Neural progenitor cell (in vitro differentiated cells): ENCODE measurements at regions not wholly inside any gene's neighbourhood (a gene's known extent, or its start where the extent isn't known, plus 50 kb on each side); places are given as distances from the start of the nearest gene placed in this dataset.

Experiments
- DNase-seq: peaks from one replicate; pipeline ENCODE4 v3.0.0-alpha.2; 2016; ENCODE audit warnings: low spot score
- H2AFZ ChIP-seq: fragments of 200-600 bp; sonication (generic); replicated peaks from 2 replicates; pipeline ENCODE4 v1.6.1; 2016; ENCODE audit warnings: antibody characterized with exemption
- H3F3A ChIP-seq: fragments of 200-600 bp; sonication (generic); 2 replicates; pipeline ENCODE4 v1.6.1; 2016; ENCODE audit warnings: antibody characterized with exemption, low read depth
- H3K27ac ChIP-seq: fragments of 200-600 bp; sonication (generic); 2 replicates; pipeline ENCODE4 v1.5.1; 2016; ENCODE audit warnings: mild to moderate bottlenecking
- H3K27me3 ChIP-seq: fragments of 200-600 bp; sonication (generic); 2 replicates; pipeline ENCODE4 v1.6.1; 2016; ENCODE audit warnings: mild to moderate bottlenecking, moderate library complexity
- H3K36me3 ChIP-seq: fragments of 200-600 bp; sonication (generic); 2 replicates; pipeline ENCODE4 v1.5.1; 2016
- H3K4me1 ChIP-seq: fragments of 200-600 bp; sonication (generic); 2 replicates; pipeline ENCODE4 v1.6.1; 2016; ENCODE audit warnings: mixed run types
- H3K4me2 ChIP-seq: fragments of 200-600 bp; sonication (generic); 2 replicates; pipeline ENCODE4 v1.6.1; 2016
- H3K4me3 ChIP-seq: fragments of 200-600 bp; sonication (generic); 2 replicates; pipeline ENCODE4 v1.5.1; 2016
- H3K79me2 ChIP-seq: fragments of 200-600 bp; sonication (generic); 2 replicates; pipeline ENCODE4 v1.6.1; 2016; ENCODE audit warnings: low read depth
- H3K9ac ChIP-seq: fragments of 200-600 bp; sonication (generic); 2 replicates; pipeline ENCODE4 v1.6.1; 2016
- H3K9me3 ChIP-seq: fragments of 200-600 bp; sonication (generic); 2 replicates; pipeline ENCODE4 v1.5.1; 2016; ENCODE audit warnings: low read depth
- H4K20me1 ChIP-seq: fragments of 200-600 bp; sonication (generic); 2 replicates; pipeline ENCODE4 v1.6.1; 2016; ENCODE audit warnings: low read depth
- H3K27ac Mint-ChIP-seq: 3 replicates; pipeline ENCODE4 v1.8.0; 2021; ENCODE audit warnings: mixed read lengths
- H3K27me3 Mint-ChIP-seq: 2 replicates; pipeline ENCODE4 v1.8.0; 2022; ENCODE audit warnings: low read depth, mild to moderate bottlenecking, inconsistent platforms, moderate library complexity, mixed read lengths; ENCODE audit not compliant: insufficient read depth
- H3K36me3 Mint-ChIP-seq: 3 replicates; pipeline ENCODE4 v1.8.0; 2021; ENCODE audit warnings: mixed read lengths
- H3K4me1 Mint-ChIP-seq: 3 replicates; pipeline ENCODE4 v1.8.0; 2021; ENCODE audit warnings: mixed read lengths
- H3K4me3 Mint-ChIP-seq: 3 replicates; pipeline ENCODE4 v1.8.0; 2021; ENCODE audit warnings: mild to moderate bottlenecking, moderate library complexity, mixed read lengths
- H3K9me3 Mint-ChIP-seq: 3 replicates; pipeline ENCODE4 v1.8.0; 2020; ENCODE audit warnings: mixed read lengths
- EZH2 ChIP-seq: fragments of 200-600 bp; sonication (generic); IDR thresholded peaks from 2 replicates; pipeline ENCODE4 v1.6.1; 2017; ENCODE audit warnings: antibody characterized with exemption, mild to moderate bottlenecking, moderate library complexity
- EZH2phosphoT487 ChIP-seq: fragments of 200-600 bp; sonication (generic); IDR thresholded peaks from 2 replicates; pipeline ENCODE4 v1.6.1; 2017; ENCODE audit warnings: antibody characterized with exemption
- TF ChIP-seq, protein P1 (sequence below): fragments of 200-600 bp; sonication (generic); IDR thresholded peaks from 2 replicates; pipeline ENCODE4 v1.5.1; 2017; ENCODE audit warnings: antibody characterized with exemption, mild to moderate bottlenecking

DNA sequence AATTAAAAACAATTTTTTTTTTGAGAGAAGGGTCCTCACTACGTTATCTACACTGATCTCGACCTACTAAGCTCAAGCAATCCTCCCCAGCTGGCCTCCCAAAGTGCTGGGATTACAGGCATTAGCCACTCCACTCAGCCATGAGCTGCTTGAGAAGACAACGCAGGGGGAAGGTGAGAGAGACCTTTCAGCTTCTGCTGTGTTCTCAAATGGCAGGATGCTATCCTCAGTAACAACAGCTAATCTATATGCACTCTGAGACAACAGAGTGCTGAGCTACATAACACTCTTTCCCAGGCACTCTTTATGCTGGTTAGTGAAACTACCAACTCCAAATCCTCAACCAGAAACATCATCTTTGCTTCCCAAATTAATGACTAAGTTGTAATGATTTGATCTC lies 526.1 kb downstream of the CCER1 start:
- H3K4me1 Mint-ChIP-seq: no peaks in the 10 kb centered on the region
- H3K36me3 ChIP-seq: no peaks in the 10 kb centered on the region
- no peaks in the 10 kb centered on the region for H3K27me3 Mint-ChIP-seq
- H3K36me3 Mint-ChIP-seq: no peaks in the 10 kb centered on the region
- no peaks in the 10 kb centered on the region for H3F3A ChIP-seq
- H4K20me1 ChIP-seq: no peaks in the 10 kb centered on the region
- H3K9me3 Mint-ChIP-seq: peaks cover 1% of the 10 kb centered on the region
- no peak overlapping the region for H3K4me3 ChIP-seq
- no peaks in the 10 kb centered on the region for H3K27me3 ChIP-seq
- peaks cover 3% of the 10 kb centered on the region for H3K9me3 ChIP-seq
- no peak for TF ChIP-seq EZH2phosphoT487
- TF ChIP-seq, protein P1, sequence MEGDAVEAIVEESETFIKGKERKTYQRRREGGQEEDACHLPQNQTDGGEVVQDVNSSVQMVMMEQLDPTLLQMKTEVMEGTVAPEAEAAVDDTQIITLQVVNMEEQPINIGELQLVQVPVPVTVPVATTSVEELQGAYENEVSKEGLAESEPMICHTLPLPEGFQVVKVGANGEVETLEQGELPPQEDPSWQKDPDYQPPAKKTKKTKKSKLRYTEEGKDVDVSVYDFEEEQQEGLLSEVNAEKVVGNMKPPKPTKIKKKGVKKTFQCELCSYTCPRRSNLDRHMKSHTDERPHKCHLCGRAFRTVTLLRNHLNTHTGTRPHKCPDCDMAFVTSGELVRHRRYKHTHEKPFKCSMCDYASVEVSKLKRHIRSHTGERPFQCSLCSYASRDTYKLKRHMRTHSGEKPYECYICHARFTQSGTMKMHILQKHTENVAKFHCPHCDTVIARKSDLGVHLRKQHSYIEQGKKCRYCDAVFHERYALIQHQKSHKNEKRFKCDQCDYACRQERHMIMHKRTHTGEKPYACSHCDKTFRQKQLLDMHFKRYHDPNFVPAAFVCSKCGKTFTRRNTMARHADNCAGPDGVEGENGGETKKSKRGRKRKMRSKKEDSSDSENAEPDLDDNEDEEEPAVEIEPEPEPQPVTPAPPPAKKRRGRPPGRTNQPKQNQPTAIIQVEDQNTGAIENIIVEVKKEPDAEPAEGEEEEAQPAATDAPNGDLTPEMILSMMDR: no peak
- TF ChIP-seq EZH2: no peak
- DNase-seq: peak; percentile 14
- H3K4me1 ChIP-seq: no peaks in the 10 kb centered on the region
- H3K9ac ChIP-seq: no peak overlapping the region
- H3K79me2 ChIP-seq: no peaks in the 10 kb centered on the region
- no peak overlapping the region for H3K27ac Mint-ChIP-seq
- peak overlapping the region; percentile 52 for H2AFZ ChIP-seq
- no peak overlapping the region for H3K4me2 ChIP-seq
- no peak overlapping the region for H3K4me3 Mint-ChIP-seq
- no peak overlapping the region for H3K27ac ChIP-seq

DNA sequence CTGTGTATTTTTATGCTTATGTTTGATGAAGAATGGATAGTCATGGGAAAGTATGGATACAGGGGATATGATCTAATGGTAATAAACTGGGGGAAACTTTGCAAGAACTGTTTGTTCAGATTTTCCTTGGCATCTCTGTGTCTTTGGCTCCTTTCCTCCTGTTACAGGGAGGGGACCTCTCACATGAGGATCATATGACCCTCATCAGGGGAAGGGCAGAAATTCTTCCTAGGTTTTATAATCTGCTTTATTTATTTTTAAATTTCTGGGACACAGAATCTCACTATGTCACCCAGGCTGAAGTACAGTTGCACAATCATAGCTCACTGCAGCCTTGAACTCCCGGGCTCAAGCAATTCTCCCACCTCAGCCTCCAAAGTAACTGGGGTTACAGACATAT lies 526.5 kb downstream of the CCER1 start:
- Histone ChIP-seq H3K36me3 (no peaks in the 10 kb centered on the region), H3K27me3 (no peaks in the 10 kb centered on the region), H3K9ac (no peak overlapping the region), H3K27ac (no peak overlapping the region), H3K79me2 (no peaks in the 10 kb centered on the region), H3K4me1 (no peaks in the 10 kb centered on the region), H2AFZ (no peak overlapping the region), H4K20me1 (no peaks in the 10 kb centered on the region), H3K4me3 (no peak overlapping the region), H3F3A (no peaks in the 10 kb centered on the region), H3K4me2 (no peak overlapping the region), H3K9me3 (no peaks in the 10 kb centered on the region)
- TF ChIP-seq EZH2phosphoT487 (no peak), EZH2 (no peak)
- TF ChIP-seq, protein P1: no peak
- DNase-seq: no peak
- H3K27ac Mint-ChIP-seq: no peak overlapping the region
- H3K4me1 Mint-ChIP-seq: no peaks in the 10 kb centered on the region
- no peaks in the 10 kb centered on the region for H3K27me3 Mint-ChIP-seq
- no peak overlapping the region for H3K4me3 Mint-ChIP-seq
- H3K9me3 Mint-ChIP-seq: no peaks in the 10 kb centered on the region
- H3K36me3 Mint-ChIP-seq: no peaks in the 10 kb centered on the region

DNA sequence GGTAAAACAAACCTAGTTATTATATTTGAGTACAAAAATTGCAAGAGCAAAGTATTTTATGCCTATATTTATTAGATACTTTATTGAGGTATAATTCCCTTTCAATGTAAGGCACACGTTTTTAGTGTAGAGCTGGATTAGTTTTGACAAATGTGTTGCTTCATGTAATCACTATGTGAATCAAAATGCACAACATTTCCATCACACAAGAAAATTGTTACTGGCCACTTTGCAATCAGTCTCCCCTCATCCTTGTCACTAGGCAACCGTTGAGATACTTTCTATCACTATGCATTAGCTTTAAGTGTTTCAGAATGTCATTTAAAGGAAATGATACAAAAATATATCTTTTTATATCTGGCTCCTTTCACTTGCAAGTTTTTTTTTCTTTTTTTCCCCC lies 531.0 kb downstream of the CCER1 start:
- H3K27ac Mint-ChIP-seq: no peak overlapping the region
- no peaks in the 10 kb centered on the region for H3K4me1 ChIP-seq
- no peaks in the 10 kb centered on the region for H3K36me3 Mint-ChIP-seq
- no peak overlapping the region for H3K27ac ChIP-seq
- no peak overlapping the region for H2AFZ ChIP-seq
- no peaks in the 10 kb centered on the region for H3K4me1 Mint-ChIP-seq
- no peak for DNase-seq
- no peak overlapping the region for H3K4me3 ChIP-seq
- H3K4me3 Mint-ChIP-seq: no peak overlapping the region
- no peaks in the 10 kb centered on the region for H3K27me3 ChIP-seq
- no peaks in the 10 kb centered on the region for H3F3A ChIP-seq
- H3K9me3 ChIP-seq: no peaks in the 10 kb centered on the region
- no peaks in the 10 kb centered on the region for H3K9me3 Mint-ChIP-seq
- TF ChIP-seq EZH2 (no peak), EZH2phosphoT487 (no peak)
- TF ChIP-seq, protein P1: no peak
- H3K4me2 ChIP-seq: no peak overlapping the region
- no peak overlapping the region for H3K9ac ChIP-seq
- no peaks in the 10 kb centered on the region for H3K79me2 ChIP-seq
- H3K27me3 Mint-ChIP-seq: no peaks in the 10 kb centered on the region
- no peaks in the 10 kb centered on the region for H3K36me3 ChIP-seq
- H4K20me1 ChIP-seq: no peaks in the 10 kb centered on the region
